ENCODE measurements at regions not wholly inside any gene's neighbourhood (a gene's known extent, or its start where the extent isn't known, plus 50 kb on each side); places are given as distances from the start of the nearest gene placed in this dataset.

- H3K4me3 ChIP-seq (ENCODE audit: low read depth, low read length): no peak overlapping the region
- DNase-seq (ENCODE audit: low read depth): peak; percentile 57
- TF ChIP-seq, protein P1, sequence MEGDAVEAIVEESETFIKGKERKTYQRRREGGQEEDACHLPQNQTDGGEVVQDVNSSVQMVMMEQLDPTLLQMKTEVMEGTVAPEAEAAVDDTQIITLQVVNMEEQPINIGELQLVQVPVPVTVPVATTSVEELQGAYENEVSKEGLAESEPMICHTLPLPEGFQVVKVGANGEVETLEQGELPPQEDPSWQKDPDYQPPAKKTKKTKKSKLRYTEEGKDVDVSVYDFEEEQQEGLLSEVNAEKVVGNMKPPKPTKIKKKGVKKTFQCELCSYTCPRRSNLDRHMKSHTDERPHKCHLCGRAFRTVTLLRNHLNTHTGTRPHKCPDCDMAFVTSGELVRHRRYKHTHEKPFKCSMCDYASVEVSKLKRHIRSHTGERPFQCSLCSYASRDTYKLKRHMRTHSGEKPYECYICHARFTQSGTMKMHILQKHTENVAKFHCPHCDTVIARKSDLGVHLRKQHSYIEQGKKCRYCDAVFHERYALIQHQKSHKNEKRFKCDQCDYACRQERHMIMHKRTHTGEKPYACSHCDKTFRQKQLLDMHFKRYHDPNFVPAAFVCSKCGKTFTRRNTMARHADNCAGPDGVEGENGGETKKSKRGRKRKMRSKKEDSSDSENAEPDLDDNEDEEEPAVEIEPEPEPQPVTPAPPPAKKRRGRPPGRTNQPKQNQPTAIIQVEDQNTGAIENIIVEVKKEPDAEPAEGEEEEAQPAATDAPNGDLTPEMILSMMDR (IDR thresholded peaks at IDR 0.05; ENCODE audit: insufficient read depth, low read depth, low read length, missing control alignments): no peak
Observed at GRCh38 chr5:174303437-174304045, 258.0 kb downstream of the NSG2 start.

- no peak for DNase-seq (ENCODE audit: low read depth)
- TF ChIP-seq, protein P1 (IDR thresholded peaks at IDR 0.05; ENCODE audit: insufficient read depth, low read depth, low read length, missing control alignments): no peak
- no peak overlapping the region for H3K4me3 ChIP-seq (ENCODE audit: low read depth, low read length)
Observed at GRCh38 chr5:174305241-174305681, 259.8 kb downstream of the NSG2 start.

DNA sequence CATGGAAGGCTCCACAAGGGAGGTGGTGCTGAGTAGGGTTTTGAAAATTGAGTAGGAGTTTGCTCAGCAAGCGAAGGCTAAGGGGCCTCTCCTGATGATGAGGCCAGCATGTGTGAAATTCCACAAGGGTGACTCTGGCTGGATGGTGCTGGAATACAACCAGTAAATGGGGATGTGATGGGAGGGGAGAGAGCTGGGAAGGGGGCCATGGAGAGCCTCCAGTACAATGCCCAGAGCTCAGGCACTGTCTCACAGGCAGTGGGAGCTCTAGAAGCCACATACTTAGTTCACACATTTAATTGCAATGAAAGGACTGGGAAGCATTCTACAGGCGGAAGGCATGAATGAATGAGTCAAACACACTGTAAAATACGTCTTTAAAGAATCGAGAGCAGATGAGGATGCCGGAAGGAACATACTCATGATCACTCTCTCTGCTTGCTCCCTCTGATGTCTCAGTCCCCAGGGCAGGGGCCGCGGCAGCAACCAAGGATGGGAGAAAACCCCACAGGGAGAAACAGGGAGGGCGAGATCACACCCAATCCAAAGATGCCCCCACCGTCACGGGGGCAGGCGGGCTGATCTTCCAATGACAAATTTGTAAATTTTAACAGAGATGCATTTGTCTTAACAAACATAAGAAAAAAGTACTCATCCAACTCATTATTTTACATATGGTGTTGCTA is 261.0 kb downstream of the NSG2 start:
- TF ChIP-seq, protein P1 (IDR thresholded peaks at IDR 0.05; ENCODE audit: insufficient read depth, low read depth, low read length, missing control alignments): no peak
- no peak overlapping the region for H3K4me3 ChIP-seq (ENCODE audit: low read depth, low read length)
- no peak for DNase-seq (ENCODE audit: low read depth)

DNA sequence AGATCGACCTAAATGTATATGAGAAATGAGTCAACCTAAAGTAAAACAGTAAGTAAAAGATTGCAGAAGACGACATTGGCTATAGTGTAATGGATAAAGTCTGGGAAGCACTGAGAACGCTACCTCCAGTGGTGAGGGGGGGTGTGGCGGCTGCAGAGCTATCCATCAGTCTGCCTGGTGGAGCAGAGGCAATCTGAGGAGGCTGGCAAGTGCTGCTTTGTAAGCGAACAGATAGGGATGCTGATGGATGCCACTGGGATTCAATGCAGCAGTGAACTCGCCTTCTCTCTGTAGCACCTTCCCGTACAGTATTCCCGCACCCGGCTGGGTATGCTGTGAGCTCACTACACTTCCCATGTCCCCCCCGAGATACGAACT is 261.5 kb downstream of the NSG2 start:
- TF ChIP-seq, protein P1 (IDR thresholded peaks at IDR 0.05; ENCODE audit: insufficient read depth, low read depth, low read length, missing control alignments): no peak
- no peak for DNase-seq (ENCODE audit: low read depth)
- H3K4me3 ChIP-seq (ENCODE audit: low read depth, low read length): no peak overlapping the region

- DNase-seq (ENCODE audit: low read depth): no peak
- no peak overlapping the region for H3K4me3 ChIP-seq (ENCODE audit: low read depth, low read length)
- TF ChIP-seq, protein P1 (IDR thresholded peaks at IDR 0.05; ENCODE audit: insufficient read depth, low read depth, low read length, missing control alignments): no peak
Observed at GRCh38 chr5:174307656-174308271, 262.3 kb downstream of the NSG2 start.

DNA sequence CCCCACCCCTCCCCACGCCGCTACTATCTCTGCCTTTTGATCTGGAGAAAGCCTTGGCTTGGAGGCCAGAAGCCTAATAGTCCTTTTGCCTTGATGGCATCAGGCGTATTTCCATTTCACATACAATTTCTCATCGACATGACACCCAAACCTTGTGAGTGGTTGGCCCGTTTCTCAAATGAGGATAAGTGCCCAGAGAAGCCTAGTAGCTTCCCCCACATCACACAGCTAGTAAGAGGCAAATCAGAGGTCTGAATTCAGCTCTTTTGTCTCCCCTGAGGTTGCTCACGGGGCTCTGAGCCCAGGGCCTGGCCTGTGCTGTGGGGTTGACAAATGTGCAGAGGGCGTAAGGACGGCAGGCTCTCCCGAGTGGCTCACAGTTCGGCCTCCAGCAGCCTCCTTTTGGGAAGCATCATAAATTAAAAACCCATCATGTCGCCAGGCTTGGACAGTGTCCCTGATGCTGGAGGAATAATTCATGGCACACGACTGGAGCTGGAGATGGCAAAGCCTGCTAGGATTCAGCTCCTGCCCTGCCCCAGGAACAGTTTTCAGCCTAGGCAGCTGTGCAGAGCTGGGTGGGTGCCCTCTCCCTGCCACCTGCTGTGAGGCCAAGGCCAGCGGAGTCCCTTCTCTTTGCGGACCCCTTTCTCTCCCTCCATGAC is 263.8 kb downstream of the NSG2 start:
- no peak for DNase-seq (ENCODE audit: low read depth)
- H3K4me3 ChIP-seq (ENCODE audit: low read depth, low read length): no peak overlapping the region
- TF ChIP-seq, protein P1 (IDR thresholded peaks at IDR 0.05; ENCODE audit: insufficient read depth, low read depth, low read length, missing control alignments): no peak
